HS-27A (cell line): ENCODE measurements at regions not wholly inside any gene's neighbourhood (a gene's known extent, or its start where the extent isn't known, plus 50 kb on each side); places are given as distances from the start of the nearest gene placed in this dataset.
"Not testable (repeated sequence)": the region's sequence is repeated elsewhere in the genome, so short reads cannot be mapped to it uniquely, and the experiment has no call there.

ENCODE experiments used
- DNase-seq: peaks from one replicate; pipeline ENCODE4 v3.0.0-alpha.2; 2012; ENCODE audit warnings: low read depth, missing footprints

- DNase-seq, result no peak
Observed at GRCh38 chr7:91776171-91776570, 104.3 kb downstream of the MTERF1 start.

GRCh38 chr7:91777522-91777921, 103.0 kb downstream of the MTERF1 start:
- DNase-seq, result no peak

- no peak for DNase-seq
Observed at GRCh38 chr7:91778416-91778815, 102.1 kb downstream of the MTERF1 start.

- no peak for DNase-seq
Observed at GRCh38 chr7:91780521-91780920, 100.0 kb downstream of the MTERF1 start.

- no peak for DNase-seq
Observed at GRCh38 chr7:91784469-91784868, 96.0 kb downstream of the MTERF1 start.

- DNase-seq, result no peak
Observed at GRCh38 chr7:91787931-91788330, 92.6 kb downstream of the MTERF1 start.

- DNase-seq, result no peak
Observed at GRCh38 chr7:91789086-91789485, 91.4 kb downstream of the MTERF1 start.

- DNase-seq, result no peak
Observed at GRCh38 chr7:91789558-91789957, 90.9 kb downstream of the MTERF1 start.

- not testable (repeated sequence) for DNase-seq
Observed at GRCh38 chr7:91790646-91791045, 89.9 kb downstream of the MTERF1 start.

- no peak for DNase-seq
Observed at GRCh38 chr7:91796122-91796521, 84.4 kb downstream of the MTERF1 start.

- no peak for DNase-seq
Observed at GRCh38 chr7:91798425-91798824, 82.1 kb downstream of the MTERF1 start.

- DNase-seq, result no peak
Observed at GRCh38 chr7:91800389-91800788, 80.1 kb downstream of the MTERF1 start.

- DNase-seq, result no peak
Observed at GRCh38 chr7:91801331-91801983, 79.0 kb downstream of the MTERF1 start.

- DNase-seq, result no peak
Observed at GRCh38 chr7:91811236-91811635, 69.3 kb downstream of the MTERF1 start.

GRCh38 chr7:91811641-91812040, 68.9 kb downstream of the MTERF1 start:
- no peak for DNase-seq

GRCh38 chr7:91812388-91812787, 68.1 kb downstream of the MTERF1 start:
- no peak for DNase-seq

- no peak for DNase-seq
Observed at GRCh38 chr7:91814189-91814588, 66.3 kb downstream of the MTERF1 start.
